ENCODE measurements at regions not wholly inside any gene's neighbourhood (a gene's known extent, or its start where the extent isn't known, plus 50 kb on each side); places are given as distances from the start of the nearest gene placed in this dataset.

- no peak for TF ChIP-seq CTCF (IDR thresholded peaks at IDR 0.05 in 4 of 5, conservative IDR thresholded peaks at IDR 0.05 in 1 of 5)
- no peak for TF ChIP-seq POLR2A (IDR thresholded peaks at IDR 0.05)
Observed at GRCh38 chr5:93078082-93079038, 502.7 kb downstream of the NR2F1-AS1 start.
